Stimulated activated CD4-positive, alpha-beta T cell treated with anti-CD3 and anti-CD28 coated beads, Interleukin-2, amount 100 ng/mL, for 24 hours (primary cell): ENCODE measurements at regions not wholly inside any gene's neighbourhood (a gene's known extent, or its start where the extent isn't known, plus 50 kb on each side); places are given as distances from the start of the nearest gene placed in this dataset.
"Not testable (repeated sequence)": the region's sequence is repeated elsewhere in the genome, so short reads cannot be mapped to it uniquely, and the experiment has no call there.

Experiments used
- DNase-seq, 2 donors: peaks; one replicate each; pipeline ENCODE4 v3.0.0-alpha.2; 2020

DNA sequence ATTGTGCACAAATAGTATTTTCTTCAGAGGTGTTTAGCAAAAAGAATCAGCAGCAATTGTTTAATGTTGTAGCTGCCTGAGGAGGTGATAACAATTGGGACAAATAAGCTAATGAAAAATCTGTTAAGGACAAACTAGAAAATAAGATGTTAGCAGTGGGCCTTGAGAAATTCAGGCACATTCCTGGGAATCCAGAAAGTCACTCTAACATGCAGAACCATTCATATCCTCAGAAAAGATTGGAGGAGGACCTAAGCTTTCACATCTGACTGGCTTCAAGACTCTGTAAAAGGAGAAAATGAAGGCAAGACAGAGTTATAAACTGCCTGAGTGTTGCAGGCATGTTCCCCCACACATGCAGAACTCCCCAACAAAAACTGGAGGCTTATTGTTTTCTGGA is 353.5 kb upstream of the RGPD4 start:
- no peak for DNase-seq

DNA sequence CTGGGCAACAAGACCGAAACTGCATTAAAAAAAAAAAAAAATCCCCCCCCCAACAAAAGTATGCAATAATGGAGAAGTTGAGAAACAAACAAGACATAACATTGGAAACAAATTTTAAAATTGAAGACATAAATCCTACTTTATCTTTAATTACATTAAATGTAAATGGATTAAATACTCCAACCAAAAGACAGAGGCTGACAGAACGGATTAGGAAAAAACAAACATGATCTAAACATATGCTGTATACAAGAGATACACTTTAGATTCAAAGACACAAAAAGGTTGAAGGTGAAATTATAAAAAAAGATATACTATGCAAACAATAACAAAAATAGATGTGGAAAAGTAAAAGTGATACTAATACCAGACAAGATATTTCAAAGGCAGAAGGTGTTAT is 350.8 kb upstream of the RGPD4 start:
- DNase-seq, result no peak

DNA sequence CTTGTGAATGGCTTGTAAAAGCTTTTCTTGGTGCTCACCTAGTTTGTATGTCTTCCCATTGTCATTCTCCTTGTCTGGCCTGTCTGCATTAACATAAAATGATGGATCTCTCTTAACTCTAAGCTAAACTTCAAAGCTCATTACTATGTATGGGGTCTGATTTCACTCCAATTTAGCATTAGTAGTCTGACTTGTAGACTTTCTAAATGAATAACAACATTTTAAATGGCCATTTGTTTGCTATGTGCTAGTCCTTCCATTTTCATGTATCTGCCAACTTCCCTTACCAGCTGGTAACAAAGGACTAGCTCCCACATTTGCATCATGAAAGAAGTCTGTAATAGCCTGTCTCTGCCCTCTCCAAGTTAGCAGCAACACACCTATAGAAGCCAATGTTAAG is 324.2 kb upstream of the RGPD4 start:
- no peak for DNase-seq

DNA sequence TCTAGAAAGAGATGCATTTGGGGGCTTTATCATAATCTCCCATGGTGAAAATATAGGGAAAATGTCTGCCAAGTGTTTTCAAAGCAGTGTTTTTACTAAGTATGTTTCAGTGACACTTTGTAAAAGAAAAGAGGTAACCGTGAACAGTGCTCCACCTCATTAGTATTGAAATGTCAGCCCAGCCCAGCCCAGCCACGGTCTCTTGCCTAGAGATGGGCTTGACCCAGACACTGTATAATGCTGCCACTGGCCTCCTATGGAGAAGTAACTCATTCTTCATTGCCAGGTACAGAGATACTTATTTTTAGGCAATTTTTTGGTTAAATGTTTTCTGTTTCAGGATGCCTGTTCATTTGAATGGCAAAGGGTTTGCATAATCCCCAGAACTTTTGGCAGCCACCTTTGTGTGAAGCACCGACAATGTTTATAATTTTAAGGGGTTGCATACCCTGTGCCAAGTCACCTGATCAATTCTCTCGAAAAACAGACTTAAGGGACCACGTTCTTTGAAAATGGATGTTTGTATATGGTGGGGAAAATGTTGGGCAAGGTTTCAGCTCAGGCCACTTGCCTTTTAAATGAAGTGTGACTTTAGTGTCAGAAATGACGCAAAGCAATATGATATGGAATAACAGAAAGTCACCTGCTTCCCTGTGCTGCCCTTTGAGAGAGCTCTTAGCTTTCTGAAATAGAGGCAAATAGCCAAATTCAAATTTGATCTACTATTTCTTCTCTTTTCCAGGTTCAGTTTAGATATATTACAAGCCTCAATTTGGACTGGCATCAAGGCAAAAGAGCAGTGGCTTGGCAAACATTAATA is 314.5 kb upstream of the RGPD4 start:
- DNase-seq, result no peak

DNA sequence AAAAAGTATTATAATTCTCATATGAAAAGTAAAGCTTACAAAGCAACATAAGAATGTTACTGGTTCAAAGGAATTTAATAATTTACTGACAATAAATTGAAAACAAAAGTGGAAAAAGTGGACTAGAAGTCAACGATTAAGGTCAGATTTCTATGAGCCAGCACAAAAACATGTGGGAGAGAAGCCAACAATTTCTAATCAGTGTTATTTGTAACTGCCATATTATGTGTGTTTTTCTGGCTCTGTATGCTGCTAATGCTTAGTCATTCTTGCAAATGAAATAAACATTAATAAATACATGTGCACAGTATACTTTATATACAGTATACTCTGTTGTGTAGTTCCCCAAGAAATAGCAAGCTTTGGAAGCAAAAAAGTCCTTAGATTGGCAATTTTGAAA is 301.3 kb upstream of the RGPD4 start:
- no peak for DNase-seq

DNA sequence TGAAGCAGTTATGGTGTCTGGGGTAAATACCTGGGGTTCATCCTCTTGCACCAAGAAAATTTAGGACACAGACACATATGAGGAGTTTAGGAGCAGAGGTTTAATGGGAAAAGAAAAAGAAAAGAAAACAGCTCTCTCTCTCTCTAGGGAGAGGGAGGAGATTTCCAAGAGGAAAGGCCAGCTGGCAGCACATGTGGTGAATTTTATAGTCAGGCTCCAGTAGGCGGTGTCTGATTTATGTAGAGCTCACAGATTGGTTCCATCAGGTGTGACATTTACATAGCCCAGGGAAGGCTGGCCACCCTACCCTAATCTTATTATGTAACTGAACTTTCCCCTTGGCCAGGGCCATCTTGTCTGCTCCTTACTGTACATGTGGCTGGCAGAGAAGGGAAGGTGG is 297.5 kb upstream of the RGPD4 start:
- DNase-seq, result no peak

DNA sequence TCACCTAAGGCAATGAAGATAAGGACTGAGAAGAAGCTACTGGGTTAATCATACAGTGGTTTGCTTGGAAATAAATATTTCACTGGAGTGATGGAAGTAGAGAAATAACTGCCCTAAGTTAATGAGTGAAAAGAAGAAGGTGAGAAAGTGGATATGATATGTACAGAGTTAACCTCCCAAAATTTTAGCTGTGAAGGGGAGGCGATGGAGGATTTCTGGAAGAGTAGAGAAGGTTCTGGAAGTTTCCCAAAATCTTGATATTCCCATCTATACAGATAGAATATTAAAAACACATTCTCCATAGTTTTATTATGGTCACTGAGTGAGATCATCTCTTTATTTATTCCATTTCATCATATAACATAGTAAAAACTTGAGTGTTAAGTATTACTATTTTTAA is 296.6 kb upstream of the RGPD4 start:
- DNase-seq, result no peak

DNA sequence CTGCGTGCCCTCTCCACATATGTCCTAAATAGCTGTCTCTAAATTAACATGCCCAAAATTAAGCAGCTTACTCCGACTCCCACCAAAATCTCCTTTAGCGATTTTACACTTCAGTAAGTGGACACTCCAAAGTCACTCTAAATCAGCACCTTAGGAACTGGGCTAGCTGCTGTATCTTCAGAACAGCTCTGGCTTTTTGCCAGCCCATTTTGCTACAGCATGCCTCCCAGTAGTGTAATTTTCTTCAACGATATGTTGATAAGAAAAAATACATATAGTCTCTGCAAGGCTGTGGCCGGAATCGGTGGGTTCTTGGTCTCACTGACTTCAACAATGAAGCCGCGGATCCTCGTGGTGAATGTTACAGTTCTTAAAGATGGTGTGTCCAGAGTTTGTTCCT is 291.8 kb upstream of the RGPD4 start:
- DNase-seq, result no peak

DNA sequence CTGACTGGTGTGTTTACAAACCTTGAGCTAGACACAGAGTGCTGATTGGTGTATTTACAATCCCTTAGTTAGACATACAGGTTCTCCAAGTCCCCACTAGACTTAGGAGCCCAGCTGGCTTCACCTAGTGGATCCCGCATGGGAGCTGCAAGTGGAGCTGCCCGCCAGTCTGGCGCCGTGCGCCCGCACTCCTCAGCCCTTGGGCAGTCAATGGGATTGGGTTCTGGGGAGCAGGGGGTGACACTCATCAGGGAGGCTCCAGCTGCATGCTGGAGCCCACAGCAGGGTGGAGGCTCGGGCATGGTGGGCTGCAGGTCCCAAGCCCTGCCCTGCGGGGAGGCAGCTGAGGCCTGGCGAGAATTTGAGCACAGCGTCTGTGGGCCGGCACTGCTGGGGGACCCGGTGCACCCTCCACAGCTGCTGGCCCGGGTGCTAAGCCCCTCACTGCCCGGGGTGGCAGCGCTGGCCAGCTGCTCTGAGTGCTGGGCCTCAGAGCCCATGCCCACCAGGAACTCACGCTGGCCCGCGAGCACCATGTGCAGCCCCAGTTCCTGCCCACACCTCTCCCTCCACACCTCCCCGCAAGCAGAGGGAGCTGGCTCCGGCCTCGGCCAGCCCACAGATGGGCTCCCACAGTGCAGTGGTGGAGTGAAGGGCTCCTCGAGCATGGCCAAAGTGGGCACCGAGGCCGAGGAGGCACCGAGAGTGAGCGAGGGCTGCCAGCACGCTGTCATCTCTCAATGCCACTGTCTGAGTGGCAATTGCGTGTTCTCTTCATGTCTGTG is 290.6 kb upstream of the RGPD4 start:
- DNase-seq, result not testable (repeated sequence)

DNA sequence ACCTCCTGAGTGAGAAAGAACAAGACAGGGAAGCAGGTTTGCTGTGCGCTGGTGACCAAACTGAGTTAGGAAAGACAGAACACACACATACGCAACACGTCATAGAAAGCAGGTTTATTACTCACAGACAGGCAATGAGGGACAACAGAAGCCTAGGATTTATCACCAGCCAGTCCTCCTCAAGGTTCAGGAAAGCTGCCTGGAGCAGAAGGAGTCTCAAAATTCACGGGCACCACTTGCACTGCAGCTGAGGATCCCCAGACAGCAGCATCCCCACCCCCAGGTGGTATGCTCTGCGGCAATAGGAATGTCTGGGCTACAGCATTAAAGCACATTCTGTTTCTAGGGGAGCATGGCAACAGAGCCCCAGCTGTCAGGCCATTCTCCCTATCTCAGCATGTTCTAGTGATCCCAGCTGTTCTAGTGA is 284.4 kb upstream of the RGPD4 start:
- no peak for DNase-seq

DNA sequence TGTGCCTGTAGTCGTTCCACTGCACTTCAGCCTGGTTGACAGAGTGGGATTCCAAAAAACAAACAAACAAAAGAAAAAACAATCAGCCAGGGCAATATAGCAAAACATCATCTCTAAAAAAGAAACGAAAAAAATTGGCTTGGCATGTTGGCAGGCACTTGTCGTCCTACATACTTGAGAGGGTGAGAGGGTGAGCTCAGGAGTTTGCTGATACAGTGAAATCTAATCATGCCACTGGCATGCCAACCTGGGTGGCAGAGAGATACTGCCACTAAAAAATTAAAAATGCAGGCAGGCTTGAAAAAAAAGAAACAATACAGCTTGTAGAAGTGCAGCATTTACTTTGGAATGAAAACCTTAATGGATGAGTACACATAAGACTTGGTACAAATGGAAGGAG is 282.9 kb upstream of the RGPD4 start:
- no peak for DNase-seq

DNA sequence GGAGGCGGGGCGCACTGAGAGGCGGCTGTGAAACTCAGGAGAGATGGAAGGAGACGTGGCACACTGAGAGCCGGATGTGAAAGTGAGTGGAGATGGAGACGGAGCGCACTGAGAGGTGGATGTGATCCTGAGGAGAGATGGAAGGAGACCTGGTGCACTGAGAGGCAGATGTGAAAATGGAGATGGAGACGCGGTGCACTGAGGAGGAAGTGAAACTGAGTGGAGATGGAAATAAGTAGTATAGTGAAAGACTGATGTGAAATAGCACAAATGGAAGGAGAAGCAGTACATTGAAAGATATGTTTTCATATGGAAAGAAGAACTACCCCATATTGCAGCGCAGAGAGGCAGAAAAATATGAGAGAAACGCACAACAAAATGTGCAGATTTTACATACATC is 281.6 kb upstream of the RGPD4 start:
- no peak for DNase-seq

DNA sequence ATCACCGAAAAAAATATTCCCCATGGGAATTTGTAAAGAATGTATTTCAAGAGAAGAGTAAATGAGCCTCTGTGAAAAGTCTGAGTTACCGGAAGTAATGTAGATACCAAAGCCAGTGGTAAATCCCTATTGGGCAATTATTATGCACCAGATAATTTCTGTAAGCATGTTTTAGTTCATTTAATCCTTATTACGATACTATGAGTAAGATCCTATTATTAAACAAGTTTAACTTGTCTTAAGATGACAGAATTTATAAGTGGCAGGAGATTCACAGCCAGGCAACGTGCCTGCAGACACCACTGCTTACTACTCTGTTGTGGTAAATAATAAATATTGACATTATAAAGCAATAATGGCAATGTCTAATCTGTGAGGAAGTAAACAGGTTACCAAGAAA is 280.8 kb upstream of the RGPD4 start:
- DNase-seq, result no peak

DNA sequence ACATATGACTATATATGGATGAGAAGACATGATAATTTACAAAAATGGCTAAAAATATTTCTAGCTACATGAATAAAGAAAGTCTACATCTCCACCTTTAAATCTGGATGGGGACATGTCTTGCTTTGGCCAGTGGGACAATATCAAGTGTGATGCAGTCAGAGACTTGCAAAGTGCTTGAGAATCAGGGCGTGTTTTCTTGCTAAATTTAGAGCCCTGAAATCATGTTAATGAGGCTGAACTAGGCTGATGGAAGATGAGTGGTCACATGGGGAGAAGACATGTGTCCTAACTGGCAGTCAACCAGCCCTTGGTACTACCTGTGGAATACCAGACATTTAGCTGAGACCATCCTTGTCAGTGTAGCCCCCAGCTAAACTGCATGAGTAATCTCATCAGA is 278.5 kb upstream of the RGPD4 start:
- no peak for DNase-seq

DNA sequence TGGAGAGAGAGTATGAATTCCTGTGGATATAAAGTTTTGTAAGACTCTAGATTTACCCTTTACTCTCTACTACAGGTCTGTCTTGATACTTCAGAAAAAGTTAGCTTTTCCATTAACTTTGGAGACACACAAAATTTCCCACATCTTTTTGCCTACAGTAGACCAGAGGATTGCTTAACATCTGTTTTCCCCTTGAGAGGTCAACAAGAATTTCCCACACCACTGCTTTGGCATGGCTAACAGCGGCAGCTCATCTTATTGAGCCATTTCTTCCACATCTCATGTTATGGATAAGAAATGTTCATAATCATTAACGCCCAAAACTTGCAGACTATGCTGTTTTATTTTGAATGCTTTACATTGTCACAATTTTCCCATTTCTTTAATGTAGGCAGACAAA is 273.6 kb upstream of the RGPD4 start:
- no peak for DNase-seq

DNA sequence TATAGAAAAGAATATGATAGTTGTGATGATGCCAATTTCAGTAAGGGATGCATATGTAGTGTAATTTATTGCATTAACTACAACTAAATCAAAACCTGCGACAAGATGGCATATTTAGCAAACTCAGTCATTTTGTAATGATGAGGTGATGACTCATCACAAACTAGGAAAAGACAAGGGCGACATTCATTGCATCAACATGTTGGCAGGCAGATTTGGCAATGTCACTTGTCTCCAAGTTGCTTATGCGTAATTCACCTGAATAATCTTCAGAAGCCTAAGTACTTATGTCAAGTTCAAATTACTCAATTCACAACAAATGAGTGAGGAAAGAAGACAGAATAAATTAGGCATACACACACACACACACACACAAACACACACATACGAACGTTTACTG is 273.2 kb upstream of the RGPD4 start:
- DNase-seq, result no peak

DNA sequence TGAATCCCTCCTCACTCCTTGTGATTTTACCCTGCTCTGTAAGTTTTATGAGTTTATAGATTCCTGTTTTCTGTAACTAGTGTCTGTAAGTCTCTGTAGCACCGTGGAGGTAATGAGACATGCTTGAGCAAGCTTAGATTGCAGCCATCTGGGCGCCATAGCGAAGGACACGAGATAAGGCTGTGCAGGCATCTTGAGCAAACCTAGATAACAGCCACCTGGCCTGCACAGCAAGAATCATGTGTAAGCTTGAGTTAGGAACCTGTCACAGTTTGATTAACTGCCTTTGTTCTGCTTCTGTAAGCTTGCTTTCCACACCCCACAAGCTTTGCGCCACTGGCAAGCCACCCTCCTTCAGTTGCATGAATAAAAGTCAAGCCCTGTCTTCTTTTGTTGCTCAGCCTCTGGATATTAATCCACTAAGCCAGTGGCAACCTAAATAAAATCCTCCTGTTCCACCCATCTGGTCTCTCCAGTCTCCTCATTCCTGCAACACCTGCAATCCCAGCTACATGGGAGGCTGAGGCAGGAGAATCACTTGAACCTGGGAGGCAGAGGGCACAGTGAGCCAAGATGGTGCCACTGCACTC is 270.6 kb upstream of the RGPD4 start:
- no peak for DNase-seq

DNA sequence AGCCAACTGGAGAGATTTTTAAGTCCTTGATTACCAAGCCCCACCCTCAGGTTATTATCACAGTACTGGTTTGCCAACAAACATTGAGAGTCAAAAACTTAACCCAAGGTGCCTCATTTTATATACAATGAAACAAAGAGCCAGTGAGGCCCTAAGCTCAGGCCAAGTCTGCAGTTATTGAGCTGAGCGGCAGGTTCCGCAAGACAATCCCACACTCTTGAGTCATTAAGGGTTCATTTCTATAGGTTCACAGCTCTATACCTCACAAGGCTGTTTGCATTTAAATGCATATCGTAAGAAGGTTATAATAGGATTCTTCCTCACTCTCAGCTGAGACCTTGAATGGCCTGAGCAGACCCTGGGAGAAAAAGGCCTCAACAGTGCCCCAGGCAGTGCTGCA is 268.4 kb upstream of the RGPD4 start:
- no peak for DNase-seq

DNA sequence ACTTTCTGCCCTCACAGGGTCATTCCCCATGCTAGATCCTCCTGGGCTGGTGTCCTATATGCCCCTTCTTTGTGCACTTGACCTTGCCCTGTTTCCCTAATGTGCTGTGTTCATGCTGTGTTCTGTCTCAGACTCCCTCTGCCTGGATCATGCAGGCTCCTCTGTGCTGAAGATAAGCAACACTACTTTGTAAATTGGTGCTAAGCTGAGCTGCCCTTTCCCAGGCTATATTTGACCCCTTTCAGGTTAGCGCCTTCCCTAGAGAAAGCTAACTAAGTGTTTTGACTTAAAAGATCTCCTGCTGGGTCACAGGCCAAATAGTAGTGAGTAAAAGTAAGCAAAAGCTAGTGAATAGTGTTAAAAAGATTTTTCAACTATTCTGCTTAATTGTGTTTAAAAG is 257.2 kb upstream of the RGPD4 start:
- DNase-seq, result no peak

DNA sequence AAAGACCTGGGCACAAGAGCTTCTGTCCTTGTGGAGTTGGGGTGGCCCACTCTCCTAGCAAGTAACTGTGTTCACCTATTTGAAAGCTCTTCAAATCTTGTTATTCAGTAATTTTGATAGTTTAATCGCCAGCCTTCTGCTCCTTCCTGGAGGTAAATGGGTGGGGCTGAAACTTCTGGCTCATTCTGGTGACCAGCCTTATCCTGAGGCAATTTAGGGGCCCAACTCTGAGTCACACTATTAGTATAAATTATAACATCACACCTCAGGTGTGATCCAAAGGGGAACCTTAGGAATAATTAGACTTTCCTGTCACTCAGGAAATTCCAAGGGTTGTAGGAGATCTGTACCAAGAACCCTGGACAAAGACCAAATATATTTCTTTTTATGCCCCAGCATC is 255.8 kb upstream of the RGPD4 start:
- DNase-seq, result no peak

DNA sequence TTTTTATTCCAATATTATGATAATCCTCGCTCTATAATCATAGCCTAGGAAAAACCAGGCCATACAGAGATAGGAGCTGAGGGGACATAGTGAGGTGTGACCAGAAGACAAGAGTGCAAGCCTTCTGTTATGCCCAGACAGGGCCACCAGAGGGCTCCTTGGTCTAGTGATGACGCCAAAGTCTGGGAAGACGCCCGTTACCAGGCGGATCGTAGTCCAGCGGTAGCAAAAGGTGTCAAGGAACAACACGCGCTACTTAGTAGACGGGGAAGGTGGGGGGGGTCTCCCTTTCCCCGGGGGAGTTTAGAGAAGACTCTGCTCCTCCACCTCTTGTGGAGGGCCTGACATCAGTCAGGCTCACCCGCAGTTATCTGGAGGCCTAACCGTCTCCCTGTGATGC is 253.8 kb upstream of the RGPD4 start:
- DNase-seq, result peak in 1 of 2 donors; percentile 9

DNA sequence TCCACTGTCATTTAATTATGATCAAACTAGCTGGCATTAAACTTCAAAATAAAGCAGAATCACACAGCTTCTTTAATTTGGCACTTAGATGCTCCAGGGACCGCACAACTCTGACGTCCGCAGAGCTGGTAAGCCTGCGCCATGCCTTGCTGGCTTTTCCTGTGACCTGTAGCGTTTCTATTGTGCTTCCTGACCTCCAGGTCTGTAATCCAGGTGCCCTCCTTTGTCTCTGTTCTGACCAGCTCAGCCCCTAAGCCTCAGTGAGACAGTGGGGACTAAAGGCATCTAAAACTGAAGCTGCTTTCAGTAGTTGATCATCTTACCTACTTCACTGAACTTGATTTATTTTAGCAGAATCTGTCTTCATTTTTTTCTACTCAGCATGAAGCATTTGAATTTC is 249.7 kb upstream of the RGPD4 start:
- no peak for DNase-seq

DNA sequence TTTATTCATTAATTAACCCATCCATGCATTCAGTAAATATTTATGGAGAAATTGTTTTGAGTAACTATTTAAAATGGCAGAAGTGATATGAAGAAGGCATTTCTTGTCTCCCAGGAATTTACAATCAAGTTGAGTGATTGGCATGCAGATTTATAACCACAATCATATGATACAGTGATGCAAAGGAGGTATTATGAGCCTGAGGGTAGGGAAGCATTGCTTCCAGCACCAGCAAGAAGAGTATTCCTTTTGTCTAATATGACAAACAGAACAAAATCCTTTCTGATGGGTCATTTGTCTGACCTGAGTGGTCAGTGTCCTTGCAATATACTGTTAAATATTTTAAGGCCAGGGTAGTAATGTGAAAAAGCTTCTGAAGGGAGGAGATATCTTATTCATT is 244.2 kb upstream of the RGPD4 start:
- no peak for DNase-seq

DNA sequence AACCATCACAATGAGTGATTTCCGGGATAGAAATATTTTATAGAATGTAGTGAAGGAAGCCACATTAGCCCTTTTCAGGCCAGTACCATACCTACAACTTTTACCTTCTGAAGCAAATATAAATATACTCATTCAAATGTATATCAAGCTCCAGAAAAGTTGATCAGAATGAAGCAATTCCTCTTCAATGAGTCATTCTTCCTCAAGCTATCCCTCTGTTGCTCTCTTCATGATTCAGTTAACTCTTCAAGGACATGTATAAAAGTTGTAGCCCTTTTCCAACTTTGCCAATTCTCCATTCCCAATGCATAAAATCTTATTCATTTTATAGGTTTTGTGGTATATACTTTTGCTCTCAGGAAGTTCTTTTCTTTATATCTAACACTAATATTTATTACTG is 242.1 kb upstream of the RGPD4 start:
- no peak for DNase-seq
